ENCODE measurements at regions not wholly inside any gene's neighbourhood (a gene's known extent, or its start where the extent isn't known, plus 50 kb on each side); places are given as distances from the start of the nearest gene placed in this dataset.

DNA sequence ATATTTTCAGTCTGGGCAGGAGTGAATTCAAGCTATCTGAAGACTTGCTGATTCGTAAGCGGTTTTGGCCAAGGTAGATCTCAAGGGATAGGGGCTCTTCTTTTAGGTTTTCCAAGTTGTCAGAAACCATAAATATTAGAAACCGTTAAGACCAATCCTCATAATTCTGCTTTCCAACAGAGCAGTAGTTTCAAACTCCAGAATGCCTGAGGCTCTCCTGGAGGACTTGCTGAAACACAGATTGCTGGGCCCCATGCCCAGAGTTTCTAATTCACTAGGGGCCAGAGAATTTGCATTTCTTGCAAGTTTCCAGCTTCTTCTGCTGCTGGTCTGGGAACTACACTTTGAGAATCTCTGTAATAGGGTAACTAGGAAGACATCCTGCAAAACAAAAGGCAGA, 1855.7 kb upstream of the CELF4 start:
- TF ChIP-seq, protein P1, sequence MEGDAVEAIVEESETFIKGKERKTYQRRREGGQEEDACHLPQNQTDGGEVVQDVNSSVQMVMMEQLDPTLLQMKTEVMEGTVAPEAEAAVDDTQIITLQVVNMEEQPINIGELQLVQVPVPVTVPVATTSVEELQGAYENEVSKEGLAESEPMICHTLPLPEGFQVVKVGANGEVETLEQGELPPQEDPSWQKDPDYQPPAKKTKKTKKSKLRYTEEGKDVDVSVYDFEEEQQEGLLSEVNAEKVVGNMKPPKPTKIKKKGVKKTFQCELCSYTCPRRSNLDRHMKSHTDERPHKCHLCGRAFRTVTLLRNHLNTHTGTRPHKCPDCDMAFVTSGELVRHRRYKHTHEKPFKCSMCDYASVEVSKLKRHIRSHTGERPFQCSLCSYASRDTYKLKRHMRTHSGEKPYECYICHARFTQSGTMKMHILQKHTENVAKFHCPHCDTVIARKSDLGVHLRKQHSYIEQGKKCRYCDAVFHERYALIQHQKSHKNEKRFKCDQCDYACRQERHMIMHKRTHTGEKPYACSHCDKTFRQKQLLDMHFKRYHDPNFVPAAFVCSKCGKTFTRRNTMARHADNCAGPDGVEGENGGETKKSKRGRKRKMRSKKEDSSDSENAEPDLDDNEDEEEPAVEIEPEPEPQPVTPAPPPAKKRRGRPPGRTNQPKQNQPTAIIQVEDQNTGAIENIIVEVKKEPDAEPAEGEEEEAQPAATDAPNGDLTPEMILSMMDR (conservative IDR thresholded peaks at IDR 0.05; ENCODE audit: low read length), result no peak
- no peak for TF ChIP-seq EZH2phosphoT487 (IDR thresholded peaks at IDR 0.05; ENCODE audit: borderline replicate concordance, low read depth, low read length)
